NOMO-1 (cell line): ENCODE measurements at regions not wholly inside any gene's neighbourhood (a gene's known extent, or its start where the extent isn't known, plus 50 kb on each side); places are given as distances from the start of the nearest gene placed in this dataset.

Experiments
- DNase-seq, 2 experiments: peaks; one replicate each; lab custom pipeline; 2025; ENCODE audit not compliant: unreplicated experiment in 2 of 2; lab: John Stamatoyannopoulos, UW

- DNase-seq = no peak
Measured at GRCh38 chr3:57009802-57010201, 50.7 kb upstream of the SPATA12 start.

GRCh38 chr3:57009367-57009766, 51.1 kb upstream of the SPATA12 start:
- DNase-seq = no peak

- no peak for DNase-seq
Measured at GRCh38 chr3:57007521-57008460, 52.7 kb upstream of the SPATA12 start.

- DNase-seq = no peak
Measured at GRCh38 chr3:57006949-57007419, 53.5 kb upstream of the SPATA12 start.

GRCh38 chr3:57006179-57006657, 54.2 kb upstream of the SPATA12 start:
- DNase-seq = no peak

- DNase-seq = no peak
Measured at GRCh38 chr3:57004229-57004628, 56.2 kb upstream of the SPATA12 start.

GRCh38 chr3:57003676-57004075, 56.8 kb upstream of the SPATA12 start:
- DNase-seq = no peak

- DNase-seq = no peak
Measured at GRCh38 chr3:57001356-57001755, 59.1 kb upstream of the SPATA12 start.

GRCh38 chr3:57000012-57000411, 60.5 kb upstream of the SPATA12 start:
- DNase-seq = no peak

- DNase-seq = no peak
Measured at GRCh38 chr3:56999547-56999946, 60.9 kb upstream of the SPATA12 start.

GRCh38 chr3:56998076-56998529, 62.4 kb upstream of the SPATA12 start:
- no peak for DNase-seq

- DNase-seq = no peak
Measured at GRCh38 chr3:56997675-56998074, 62.8 kb upstream of the SPATA12 start.

GRCh38 chr3:56997041-56997440, 63.4 kb upstream of the SPATA12 start:
- DNase-seq = no peak

- DNase-seq = no peak
Measured at GRCh38 chr3:56994391-56994790, 66.1 kb upstream of the SPATA12 start.

GRCh38 chr3:56990641-56991015, 69.8 kb upstream of the SPATA12 start:
- DNase-seq = no peak

- no peak for DNase-seq
Measured at GRCh38 chr3:56989977-56990640, 70.4 kb upstream of the SPATA12 start.

GRCh38 chr3:56989169-56989976, 71.1 kb upstream of the SPATA12 start:
- DNase-seq = no peak

GRCh38 chr3:56988458-56989168, 71.9 kb upstream of the SPATA12 start:
- DNase-seq = peak; percentile 25 to 57

GRCh38 chr3:56987238-56987895, 73.1 kb upstream of the SPATA12 start:
- DNase-seq = no peak

- no peak for DNase-seq
Measured at GRCh38 chr3:56986347-56986746, 74.1 kb upstream of the SPATA12 start.
